Stomach (tissue), 4 donors: ENCODE measurements at regions not wholly inside any gene's neighbourhood (a gene's known extent, or its start where the extent isn't known, plus 50 kb on each side); places are given as distances from the start of the nearest gene placed in this dataset.

Experiments used
- POLR2A ChIP-seq, 4 donors: fragments of 450-650 bp; IDR thresholded peaks; one replicate each; pipeline ENCODE4 v1.6.1; 2016; ENCODE audit warnings: antibody characterized with exemption in 4 of 4, control low read depth in 2 of 4, mild to moderate bottlenecking in 1 of 4, moderate library complexity in 1 of 4
- TF ChIP-seq, protein P1 (sequence below), 7 experiments: fragments of 450-650 bp in 4 of 7; fragments of 200-600 bp in 3 of 7; sonication (generic) in 3 of 7; IDR thresholded peaks; one replicate each; pipeline ENCODE4 v1.5.1; 2016 to 2019; ENCODE audit warnings: antibody characterized with exemption in 7 of 7, control low read depth in 2 of 7, mild to moderate bottlenecking in 1 of 7

DNA sequence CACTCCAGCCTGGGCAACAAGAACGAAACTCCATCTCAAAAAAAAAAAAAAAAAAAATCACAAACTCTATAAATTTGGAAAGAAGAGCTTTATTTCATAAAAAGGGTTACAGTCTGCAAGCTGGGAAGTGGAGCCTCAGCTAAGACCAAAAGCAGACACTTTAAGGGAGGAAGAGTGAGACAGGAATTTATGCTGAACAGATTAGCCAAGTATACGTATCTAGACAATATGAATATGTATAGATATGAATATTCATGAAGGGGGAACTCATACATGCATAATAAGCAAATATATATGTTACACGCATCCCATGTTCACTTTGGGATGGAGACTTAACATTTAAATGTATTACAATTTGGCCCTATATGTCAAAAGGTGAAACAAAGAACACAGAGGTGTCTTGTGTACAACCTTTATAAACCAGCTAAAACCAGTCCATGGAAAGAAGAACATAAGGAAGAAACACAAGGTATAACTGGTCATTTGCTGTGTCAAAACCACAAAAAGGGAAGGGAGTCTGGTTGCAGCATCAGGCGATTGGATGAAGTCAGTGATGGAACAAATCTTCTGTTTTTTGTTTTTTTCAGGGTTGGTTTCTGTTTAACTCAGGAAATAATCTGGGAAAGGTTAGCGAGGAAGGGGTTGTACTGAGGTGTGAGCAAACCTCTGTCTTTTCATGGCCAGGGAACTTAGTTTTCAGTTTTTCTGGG lies 130.0 kb upstream of the MAOA start:
- TF ChIP-seq, protein P1, sequence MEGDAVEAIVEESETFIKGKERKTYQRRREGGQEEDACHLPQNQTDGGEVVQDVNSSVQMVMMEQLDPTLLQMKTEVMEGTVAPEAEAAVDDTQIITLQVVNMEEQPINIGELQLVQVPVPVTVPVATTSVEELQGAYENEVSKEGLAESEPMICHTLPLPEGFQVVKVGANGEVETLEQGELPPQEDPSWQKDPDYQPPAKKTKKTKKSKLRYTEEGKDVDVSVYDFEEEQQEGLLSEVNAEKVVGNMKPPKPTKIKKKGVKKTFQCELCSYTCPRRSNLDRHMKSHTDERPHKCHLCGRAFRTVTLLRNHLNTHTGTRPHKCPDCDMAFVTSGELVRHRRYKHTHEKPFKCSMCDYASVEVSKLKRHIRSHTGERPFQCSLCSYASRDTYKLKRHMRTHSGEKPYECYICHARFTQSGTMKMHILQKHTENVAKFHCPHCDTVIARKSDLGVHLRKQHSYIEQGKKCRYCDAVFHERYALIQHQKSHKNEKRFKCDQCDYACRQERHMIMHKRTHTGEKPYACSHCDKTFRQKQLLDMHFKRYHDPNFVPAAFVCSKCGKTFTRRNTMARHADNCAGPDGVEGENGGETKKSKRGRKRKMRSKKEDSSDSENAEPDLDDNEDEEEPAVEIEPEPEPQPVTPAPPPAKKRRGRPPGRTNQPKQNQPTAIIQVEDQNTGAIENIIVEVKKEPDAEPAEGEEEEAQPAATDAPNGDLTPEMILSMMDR (IDR thresholded peaks at IDR 0.05): no peak
- no peak for TF ChIP-seq POLR2A (IDR thresholded peaks at IDR 0.05)
